ENCODE measurements at regions not wholly inside any gene's neighbourhood (a gene's known extent, or its start where the extent isn't known, plus 50 kb on each side); places are given as distances from the start of the nearest gene placed in this dataset.
"Not testable (repeated sequence)": the region's sequence is repeated elsewhere in the genome, so short reads cannot be mapped to it uniquely, and the experiment has no call there.

- Histone ChIP-seq H3K4me3 (ENCODE audit: low read length) (no peak overlapping the region), H3K4me1 (ENCODE audit: control insufficient read depth, insufficient read depth, low read length) (peaks cover 8% of the 10 kb centered on the region), H3K36me3 (ENCODE audit: control insufficient read depth, insufficient read depth, low read length) (no peaks in the 10 kb centered on the region), H3K9ac (ENCODE audit: extremely low read depth, low read length, poor library complexity, severe bottlenecking) (no peak overlapping the region), H3K27me3 (ENCODE audit: control insufficient read depth, insufficient read depth, low read length, poor library complexity, severe bottlenecking) (no peaks in the 10 kb centered on the region), H3K27ac (ENCODE audit: low read depth, low read length) (no peak overlapping the region), H3K9me3 (ENCODE audit: control insufficient read depth, low read length) (peaks cover 3% of the 10 kb centered on the region)
- 80 to 82% methylated on average over 9 to 13 of the region's 13 CpGs for WGBS, 2 experiments (ENCODE audit: insufficient coverage in 1 of 2, insufficient read length in 1 of 2)
- H3K9me3 Mint-ChIP-seq = peaks cover 12% of the 10 kb centered on the region
- DNase-seq = no peak
- H3K36me3 Mint-ChIP-seq (ENCODE audit: low read depth) = no peaks in the 10 kb centered on the region
- peaks cover 13% of the 10 kb centered on the region for H3K27me3 Mint-ChIP-seq (ENCODE audit: insufficient read depth)
- peaks cover 21% of the 10 kb centered on the region for H3K4me1 Mint-ChIP-seq
- no peak overlapping the region for H3K27ac Mint-ChIP-seq
- no peak for TF ChIP-seq CTCF (conservative IDR thresholded peaks at IDR 0.05)
- H3K4me3 Mint-ChIP-seq = no peak overlapping the region
Measured at GRCh38 chr10:121138112-121138860, 287.1 kb downstream of the WDR11 start.

- H3K36me3 Mint-ChIP-seq (ENCODE audit: low read depth) = no peaks in the 10 kb centered on the region
- no peak for DNase-seq
- peaks cover 18% of the 10 kb centered on the region for H3K9me3 Mint-ChIP-seq
- H3K4me3 ChIP-seq (ENCODE audit: low read length) = no peak overlapping the region
- no peak for TF ChIP-seq CTCF (conservative IDR thresholded peaks at IDR 0.05)
- peaks cover 8% of the 10 kb centered on the region for H3K4me1 ChIP-seq (ENCODE audit: control insufficient read depth, insufficient read depth, low read length)
- no peak overlapping the region for H3K4me3 Mint-ChIP-seq
- WGBS, 2 experiments (ENCODE audit: insufficient coverage in 1 of 2, insufficient read length in 1 of 2) = 95% methylated on average over 4 of the region's 4 CpGs; no CpG with 5 or more reads in 1 of the 2 experiments
- H3K9me3 ChIP-seq (ENCODE audit: control insufficient read depth, low read length) = peaks cover 10% of the 10 kb centered on the region
- peaks cover 21% of the 10 kb centered on the region for H3K4me1 Mint-ChIP-seq
- H3K9ac ChIP-seq (ENCODE audit: extremely low read depth, low read length, poor library complexity, severe bottlenecking) = no peak overlapping the region
- peaks cover 12% of the 10 kb centered on the region for H3K27me3 Mint-ChIP-seq (ENCODE audit: insufficient read depth)
- H3K27ac Mint-ChIP-seq = no peak overlapping the region
- H3K27ac ChIP-seq (ENCODE audit: low read depth, low read length) = no peak overlapping the region
- no peaks in the 10 kb centered on the region for H3K36me3 ChIP-seq (ENCODE audit: control insufficient read depth, insufficient read depth, low read length)
- H3K27me3 ChIP-seq (ENCODE audit: control insufficient read depth, insufficient read depth, low read length, poor library complexity, severe bottlenecking) = no peaks in the 10 kb centered on the region
Measured at GRCh38 chr10:121138918-121139317, 287.8 kb downstream of the WDR11 start.

- not testable (repeated sequence) for H3K36me3 ChIP-seq (ENCODE audit: control insufficient read depth, insufficient read depth, low read length); DNase-seq; H3K4me1 Mint-ChIP-seq; H3K27ac Mint-ChIP-seq; H3K4me1 ChIP-seq (ENCODE audit: control insufficient read depth, insufficient read depth, low read length); H3K36me3 Mint-ChIP-seq (ENCODE audit: low read depth); H3K27me3 Mint-ChIP-seq (ENCODE audit: insufficient read depth); H3K4me3 Mint-ChIP-seq; H3K27me3 ChIP-seq (ENCODE audit: control insufficient read depth, insufficient read depth, low read length, poor library complexity, severe bottlenecking); H3K4me3 ChIP-seq (ENCODE audit: low read length); H3K27ac ChIP-seq (ENCODE audit: low read depth, low read length); H3K9ac ChIP-seq (ENCODE audit: extremely low read depth, low read length, poor library complexity, severe bottlenecking)
- peaks cover 13% of the 10 kb centered on the region for H3K9me3 ChIP-seq (ENCODE audit: control insufficient read depth, low read length)
- 46 to 100% methylated on average over 1 to 2 of the region's 2 CpGs for whole genome bisulfite sequencing, 2 experiments (ENCODE audit: insufficient coverage in 1 of 2, insufficient read length in 1 of 2)
- H3K9me3 Mint-ChIP-seq = peaks cover 40% of the 10 kb centered on the region
Measured at GRCh38 chr10:121145802-121146395, 294.7 kb downstream of the WDR11 start.
